IPS-20b (cell line): ENCODE measurements at regions not wholly inside any gene's neighbourhood (a gene's known extent, or its start where the extent isn't known, plus 50 kb on each side); places are given as distances from the start of the nearest gene placed in this dataset.

Experiments
- H3K27ac ChIP-seq: one replicate; pipeline ENCODE4 v1.5.1; 2013; ENCODE audit warnings: low read length
- H3K27me3 ChIP-seq: 2 replicates; pipeline ENCODE4 v1.6.1; 2013; ENCODE audit warnings: mild to moderate bottlenecking, low read length, inconsistent platforms; ENCODE audit not compliant: insufficient read depth
- H3K36me3 ChIP-seq: 2 replicates; pipeline ENCODE4 v1.6.1; 2013; ENCODE audit warnings: low read depth, mild to moderate bottlenecking, inconsistent platforms, low read length, moderate library complexity; ENCODE audit not compliant: insufficient read depth
- H3K4me1 ChIP-seq: 2 replicates; pipeline ENCODE4 v1.6.1; 2013; ENCODE audit warnings: mild to moderate bottlenecking, control low read depth, inconsistent platforms, low read length, moderate library complexity; ENCODE audit not compliant: insufficient read depth
- H3K4me3 ChIP-seq: 2 replicates; pipeline ENCODE4 v1.5.1; 2013; ENCODE audit warnings: mild to moderate bottlenecking, low read length, inconsistent platforms
- H3K9ac ChIP-seq: 2 replicates; pipeline ENCODE4 v1.6.1; 2013; ENCODE audit warnings: low read depth, mild to moderate bottlenecking, inconsistent platforms, low read length, moderate library complexity
- H3K9me3 ChIP-seq: 2 replicates; pipeline ENCODE4 v1.6.1; 2013; ENCODE audit warnings: mild to moderate bottlenecking, low read depth, low read length, inconsistent platforms; ENCODE audit not compliant: insufficient read depth

DNA sequence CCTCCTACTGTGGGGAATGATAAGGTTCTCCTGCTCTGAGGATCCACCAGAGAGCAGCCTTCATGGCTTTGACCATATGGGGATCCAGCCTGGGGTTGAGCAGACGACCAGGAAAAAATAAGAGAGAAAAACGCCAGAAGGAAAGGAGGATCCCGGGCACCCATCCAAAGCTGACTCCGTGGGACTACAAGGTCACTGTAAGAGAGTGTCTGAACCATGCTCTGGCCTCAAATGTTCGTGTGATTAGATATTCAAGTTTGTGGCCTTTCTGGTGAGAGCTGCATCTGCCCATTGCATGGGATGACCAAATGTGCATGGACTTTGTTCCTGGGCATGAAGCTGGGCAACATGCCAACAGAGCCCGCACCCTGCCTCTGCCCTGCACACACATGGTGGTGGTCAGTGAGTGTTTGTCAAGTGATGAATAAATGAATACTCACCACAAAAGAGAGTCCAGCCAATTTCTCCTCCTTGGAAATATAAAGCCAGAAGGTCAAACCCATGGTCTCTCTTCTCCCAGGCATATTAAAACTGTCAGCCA, 346.0 kb upstream of the GATB start:
- no peaks in the 10 kb centered on the region for H3K4me1 ChIP-seq
- H3K36me3 ChIP-seq: no peaks in the 10 kb centered on the region
- H3K9me3 ChIP-seq: no peaks in the 10 kb centered on the region
- H3K9ac ChIP-seq: no peak overlapping the region
- H3K27ac ChIP-seq: no peak overlapping the region
- no peaks in the 10 kb centered on the region for H3K27me3 ChIP-seq
- H3K4me3 ChIP-seq: no peak overlapping the region

DNA sequence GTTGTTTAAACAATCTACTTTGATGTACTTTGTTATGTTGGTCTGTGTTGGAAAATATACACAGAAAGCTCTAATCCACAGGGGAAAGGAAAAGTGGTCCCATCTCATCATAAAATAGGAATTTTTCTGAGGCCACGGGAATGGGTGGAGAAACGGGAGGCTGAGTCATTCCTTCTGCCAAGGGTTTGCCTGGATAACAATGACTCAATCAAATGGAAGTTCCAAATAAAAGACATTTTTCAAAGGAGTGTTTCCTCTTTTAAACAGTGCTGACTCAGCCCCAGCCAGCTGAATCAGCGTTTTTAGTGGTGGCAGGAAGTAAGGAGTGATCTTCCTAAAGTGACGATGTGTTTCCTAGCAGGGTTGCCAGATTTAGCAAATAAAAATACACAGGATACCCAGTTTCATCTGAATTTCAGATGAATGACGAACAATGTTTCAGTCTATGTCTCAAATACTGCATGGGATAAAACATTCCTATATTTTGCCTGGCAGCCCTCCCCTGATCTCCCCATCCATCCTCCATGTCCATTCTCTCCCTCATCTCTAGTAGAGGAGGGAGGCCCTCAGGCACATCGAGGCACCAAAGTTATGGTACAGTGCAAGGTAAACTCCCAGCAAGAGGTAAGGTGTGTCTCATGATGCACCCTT, 345.4 kb upstream of the GATB start:
- no peak overlapping the region for H3K9ac ChIP-seq

DNA sequence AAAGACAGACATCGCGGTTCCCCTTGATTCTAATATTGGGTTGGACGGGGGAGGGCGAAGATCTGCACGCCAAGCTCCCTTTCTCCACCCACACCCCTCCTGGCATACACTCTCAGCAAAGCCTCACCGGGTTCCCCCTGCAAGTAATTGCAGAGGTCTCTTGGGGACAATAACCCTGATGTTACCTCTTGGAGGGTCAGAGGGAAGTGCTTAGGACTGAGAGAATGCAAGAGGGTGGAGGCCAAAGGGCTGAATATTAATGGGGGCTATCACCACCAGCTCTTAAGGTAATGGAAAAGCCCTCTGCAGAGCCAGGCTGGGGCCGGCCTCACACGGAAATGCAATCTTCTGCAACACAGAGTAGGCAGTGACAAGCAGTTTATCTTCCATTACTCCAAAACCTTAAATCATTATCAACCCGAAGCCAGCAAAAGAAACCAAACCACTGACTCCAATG, 344.1 kb upstream of the GATB start:
- Histone ChIP-seq H3K4me3 (no peak overlapping the region), H3K9me3 (no peaks in the 10 kb centered on the region), H3K4me1 (no peaks in the 10 kb centered on the region), H3K9ac (no peak overlapping the region), H3K27ac (no peak overlapping the region), H3K27me3 (no peaks in the 10 kb centered on the region), H3K36me3 (no peaks in the 10 kb centered on the region)

More for the DNA sequence above, 345.4 kb upstream of the GATB start:
- no peaks in the 10 kb centered on the region for H3K27me3 ChIP-seq
- no peaks in the 10 kb centered on the region for H3K9me3 ChIP-seq
- H3K27ac ChIP-seq: no peak overlapping the region
- H3K36me3 ChIP-seq: no peaks in the 10 kb centered on the region
- H3K4me1 ChIP-seq: no peaks in the 10 kb centered on the region
- H3K4me3 ChIP-seq: no peak overlapping the region

DNA sequence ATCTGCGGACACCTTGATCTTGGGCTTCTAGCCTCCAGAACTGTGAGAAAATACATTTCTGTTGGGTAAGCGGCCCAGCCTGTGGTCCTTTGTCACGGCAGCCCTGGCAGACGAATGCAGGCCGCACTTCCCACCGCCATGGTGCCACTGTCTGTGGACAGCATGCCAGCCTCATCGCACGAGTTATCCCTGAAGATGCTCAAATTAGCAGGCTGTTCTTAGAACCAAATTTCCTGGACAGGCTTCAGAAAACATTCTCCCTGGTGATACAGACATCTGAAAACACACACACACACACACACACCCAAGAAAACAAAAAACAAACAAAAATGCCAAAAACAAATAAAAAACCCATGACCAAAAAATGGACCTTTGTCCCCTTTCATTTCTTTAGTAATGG, 343.5 kb upstream of the GATB start:
- H3K27me3 ChIP-seq: no peaks in the 10 kb centered on the region
- no peaks in the 10 kb centered on the region for H3K9me3 ChIP-seq
- H3K4me3 ChIP-seq: no peak overlapping the region
- no peak overlapping the region for H3K27ac ChIP-seq
- H3K36me3 ChIP-seq: no peaks in the 10 kb centered on the region
- no peak overlapping the region for H3K9ac ChIP-seq
- H3K4me1 ChIP-seq: no peaks in the 10 kb centered on the region

DNA sequence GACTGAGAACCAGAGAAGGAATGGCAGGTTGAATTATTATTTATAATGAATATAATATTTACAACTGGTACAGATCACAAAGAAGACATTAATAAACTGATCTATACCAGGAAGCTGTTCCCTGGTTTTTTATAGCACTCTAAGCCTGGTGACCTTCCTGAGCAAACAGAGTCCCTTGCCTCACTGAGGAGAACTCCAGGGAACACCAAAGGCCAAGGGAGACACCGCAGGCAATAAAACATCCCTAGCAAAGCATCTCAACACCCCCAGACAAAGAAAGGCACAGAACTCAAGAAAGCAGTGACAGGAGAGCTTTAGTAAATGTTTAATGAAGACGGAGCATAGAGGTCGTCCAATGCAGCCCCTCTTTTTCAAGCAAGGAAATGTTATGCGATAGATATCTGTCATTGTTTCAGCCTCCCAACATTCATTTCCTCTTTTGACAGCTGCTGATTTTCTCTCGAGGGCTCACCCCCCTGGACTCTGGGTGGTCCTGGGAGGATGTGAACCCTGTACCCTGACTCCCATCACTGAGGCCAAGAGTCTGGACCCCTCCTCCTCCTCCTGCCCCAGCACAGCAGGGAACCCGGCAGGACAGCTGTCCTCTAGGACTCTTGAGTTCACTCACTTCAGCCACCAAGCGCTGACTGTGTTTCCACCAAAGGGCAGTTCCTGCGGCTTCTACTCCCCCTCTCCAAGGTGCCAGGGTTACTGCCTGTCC, 342.5 kb upstream of the GATB start:
- Histone ChIP-seq H3K27ac (no peak overlapping the region), H3K9ac (no peak overlapping the region), H3K27me3 (no peaks in the 10 kb centered on the region), H3K4me1 (no peaks in the 10 kb centered on the region), H3K36me3 (no peaks in the 10 kb centered on the region), H3K9me3 (no peaks in the 10 kb centered on the region), H3K4me3 (no peak overlapping the region)

DNA sequence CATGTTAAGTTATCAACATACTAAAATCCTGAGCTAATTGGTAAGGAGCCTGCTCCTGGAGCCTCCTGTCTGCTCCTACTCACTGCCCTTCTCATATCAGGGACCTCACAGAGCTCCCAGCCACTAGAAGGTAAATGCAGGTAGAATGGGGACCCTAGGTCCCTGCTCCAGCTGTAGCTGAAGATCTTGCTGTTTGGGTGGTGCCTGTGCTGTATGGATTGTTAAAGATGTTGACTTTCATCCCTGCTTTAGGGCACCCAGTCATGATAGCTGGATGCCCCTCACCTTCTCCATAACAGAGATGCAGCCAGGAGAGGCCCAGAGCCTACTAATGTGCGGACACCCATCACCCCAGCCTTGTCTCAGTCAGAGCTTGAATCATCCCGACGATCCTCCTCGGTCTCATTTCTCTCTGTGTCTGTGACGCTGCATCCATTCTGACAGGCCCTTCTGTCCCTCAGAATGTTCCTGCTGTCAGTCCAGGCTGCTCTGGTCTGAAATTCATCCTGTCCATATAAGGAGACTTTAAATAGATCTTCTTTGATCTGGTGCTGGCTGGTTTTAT, 341.7 kb upstream of the GATB start:
- Histone ChIP-seq H3K9me3 (no peaks in the 10 kb centered on the region), H3K36me3 (no peaks in the 10 kb centered on the region), H3K27ac (no peak overlapping the region), H3K4me3 (no peak overlapping the region), H3K27me3 (no peaks in the 10 kb centered on the region), H3K9ac (no peak overlapping the region), H3K4me1 (no peaks in the 10 kb centered on the region)

DNA sequence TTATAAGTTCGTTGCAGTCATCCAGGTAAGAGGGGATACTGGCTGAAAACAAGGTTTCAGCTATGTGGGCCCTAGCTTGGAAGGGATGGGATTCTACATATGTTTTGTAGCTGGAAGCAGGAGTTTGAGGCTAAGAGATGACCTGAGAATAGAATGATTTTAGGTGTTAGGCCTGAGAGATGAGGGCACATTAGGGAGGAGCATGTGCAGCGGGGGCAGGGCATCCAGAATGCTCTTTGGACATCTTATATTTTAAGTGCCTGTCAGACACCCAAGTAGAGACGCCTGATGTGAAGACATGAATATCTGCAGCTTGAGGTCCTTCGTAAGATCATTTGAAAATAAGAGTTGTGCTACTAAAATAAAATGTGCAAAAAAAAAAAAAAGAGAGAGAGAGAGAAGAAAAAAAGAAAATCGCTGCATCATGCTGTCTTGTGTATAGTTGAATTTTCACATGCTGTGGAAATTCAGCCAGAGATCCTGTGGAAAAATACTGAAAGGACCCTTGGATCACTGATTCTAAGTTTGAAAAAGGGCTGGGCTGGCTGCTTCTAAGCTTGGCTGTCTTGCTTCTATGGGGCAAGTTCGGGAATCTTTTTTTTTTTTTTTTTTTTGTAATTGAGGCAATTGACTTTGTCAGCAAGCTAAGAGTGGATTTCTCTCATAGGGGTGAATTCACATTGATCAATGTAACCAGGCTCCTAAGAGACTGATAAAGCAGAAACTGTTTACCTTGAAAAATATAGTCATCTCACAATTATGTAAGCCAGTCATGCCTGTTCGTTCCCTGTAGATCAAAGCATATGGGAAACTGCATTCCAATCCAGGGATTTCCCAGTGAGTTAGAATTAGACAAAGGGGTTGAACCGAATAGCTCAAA, 341.0 kb upstream of the GATB start:
- Histone ChIP-seq H3K27ac (no peak overlapping the region), H3K4me1 (no peaks in the 10 kb centered on the region), H3K9ac (no peak overlapping the region), H3K27me3 (no peaks in the 10 kb centered on the region), H3K36me3 (no peaks in the 10 kb centered on the region), H3K4me3 (no peak overlapping the region), H3K9me3 (no peaks in the 10 kb centered on the region)

DNA sequence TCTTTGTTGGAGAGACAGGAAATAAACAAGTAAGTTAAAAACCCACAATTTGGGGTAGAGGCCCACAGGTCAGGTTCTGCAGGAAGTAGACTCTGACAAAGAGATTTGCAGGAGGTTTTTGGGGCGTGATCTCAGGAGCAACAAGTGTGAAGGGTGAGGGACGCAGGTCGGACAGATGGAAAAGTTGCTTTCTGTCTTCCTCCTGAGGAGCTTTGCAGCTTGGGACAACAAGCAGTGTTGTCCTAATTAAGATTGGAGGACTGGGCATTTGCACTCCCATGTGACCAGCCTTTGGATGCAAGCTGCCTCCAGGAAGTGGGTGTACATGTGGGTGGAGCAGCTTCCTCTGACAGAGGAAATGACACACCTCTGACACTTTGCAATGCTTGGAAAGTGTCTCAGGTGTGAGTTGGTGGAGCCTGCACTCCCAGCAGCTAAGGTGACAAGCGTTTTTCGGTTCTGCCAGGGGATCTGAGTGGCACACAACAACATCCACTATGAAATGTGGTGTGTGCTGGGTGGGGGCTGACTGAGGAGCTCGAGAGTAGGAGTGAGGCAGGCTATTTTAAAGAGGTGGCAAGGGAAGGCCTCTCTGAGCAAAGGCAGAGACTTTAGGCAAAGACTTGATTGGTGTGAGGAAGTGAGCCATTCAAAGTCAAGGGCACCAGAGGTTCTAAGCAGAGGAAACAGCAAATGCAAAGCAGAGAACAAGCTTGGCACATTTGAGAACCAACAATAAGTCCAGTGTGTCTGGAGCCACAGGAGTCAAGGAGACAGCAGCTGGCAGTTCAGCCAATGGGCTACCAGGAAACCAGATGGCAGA, 339.8 kb upstream of the GATB start:
- Histone ChIP-seq H3K4me3 (no peak overlapping the region), H3K27ac (no peak overlapping the region), H3K9me3 (no peaks in the 10 kb centered on the region), H3K4me1 (no peaks in the 10 kb centered on the region), H3K9ac (no peak overlapping the region), H3K27me3 (no peaks in the 10 kb centered on the region), H3K36me3 (no peaks in the 10 kb centered on the region)

DNA sequence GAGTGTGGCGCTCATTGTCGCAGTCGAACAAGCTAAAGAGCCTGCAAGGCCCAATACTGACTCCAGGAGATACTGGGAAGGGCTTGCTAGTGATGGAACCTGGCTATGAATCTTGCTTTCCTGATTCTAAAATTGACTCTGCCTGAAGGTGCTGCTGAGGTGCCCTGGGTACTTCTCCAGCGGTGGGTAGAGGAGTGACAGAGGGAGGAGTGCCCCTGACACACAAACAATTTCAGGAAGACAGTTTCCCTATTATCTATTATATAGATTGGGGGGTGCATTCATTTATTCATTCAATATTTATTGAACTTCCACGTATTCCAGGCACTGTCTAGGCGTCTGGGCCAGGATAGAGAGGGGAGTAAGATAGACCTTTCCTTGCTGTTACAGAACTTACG, 339.2 kb upstream of the GATB start:
- H3K9me3 ChIP-seq: no peaks in the 10 kb centered on the region
- H3K36me3 ChIP-seq: no peaks in the 10 kb centered on the region
- no peaks in the 10 kb centered on the region for H3K27me3 ChIP-seq
- no peak overlapping the region for H3K27ac ChIP-seq
- H3K9ac ChIP-seq: no peak overlapping the region
- no peaks in the 10 kb centered on the region for H3K4me1 ChIP-seq
- no peak overlapping the region for H3K4me3 ChIP-seq

DNA sequence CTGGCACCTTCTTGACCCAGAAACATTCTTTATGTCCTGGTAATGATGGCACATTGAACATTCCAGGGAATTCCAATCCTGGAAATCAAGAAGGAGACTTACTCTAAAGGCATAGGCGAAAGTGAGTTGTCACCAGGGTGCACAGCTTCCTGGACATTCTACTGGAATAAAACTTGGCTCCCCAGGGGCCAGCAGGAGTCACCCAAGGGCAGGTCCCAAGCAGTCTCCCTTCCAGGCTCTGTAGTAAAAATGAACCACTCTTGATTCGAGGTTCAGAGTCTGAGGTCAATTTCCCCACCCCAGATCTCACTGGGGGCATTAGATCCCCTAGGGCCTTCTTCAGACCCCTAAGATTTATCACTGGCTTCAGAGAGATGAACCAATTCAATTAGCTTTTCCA, 338.7 kb upstream of the GATB start:
- no peaks in the 10 kb centered on the region for H3K36me3 ChIP-seq
- H3K4me1 ChIP-seq: no peaks in the 10 kb centered on the region
- H3K9me3 ChIP-seq: no peaks in the 10 kb centered on the region
- H3K4me3 ChIP-seq: no peak overlapping the region
- H3K27me3 ChIP-seq: no peaks in the 10 kb centered on the region
- no peak overlapping the region for H3K27ac ChIP-seq
- no peak overlapping the region for H3K9ac ChIP-seq

DNA sequence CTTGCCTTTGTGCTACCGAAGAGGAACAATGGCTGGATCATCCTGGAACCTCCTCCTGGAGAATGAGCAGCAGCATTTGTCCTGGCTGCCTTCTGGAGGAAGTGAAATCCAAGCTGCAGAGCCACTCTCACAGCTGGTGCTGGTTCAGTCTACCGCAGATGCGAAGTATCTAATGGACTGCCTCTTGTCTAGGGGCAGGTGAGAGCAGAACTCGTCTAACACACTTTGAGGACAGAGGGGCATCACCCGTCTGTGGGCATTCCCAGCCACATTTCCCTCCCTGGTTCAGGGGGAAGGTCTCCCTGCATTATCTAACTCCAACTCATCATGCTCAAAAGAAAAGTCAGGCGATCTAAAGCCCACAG, 338.2 kb upstream of the GATB start:
- Histone ChIP-seq H3K27ac (no peak overlapping the region), H3K4me1 (no peaks in the 10 kb centered on the region), H3K36me3 (no peaks in the 10 kb centered on the region), H3K27me3 (no peaks in the 10 kb centered on the region), H3K9ac (no peak overlapping the region), H3K9me3 (no peaks in the 10 kb centered on the region), H3K4me3 (no peak overlapping the region)
